ENCODE measurements at regions not wholly inside any gene's neighbourhood (a gene's known extent, or its start where the extent isn't known, plus 50 kb on each side); places are given as distances from the start of the nearest gene placed in this dataset.
A peak's percentile ranks its signal among the peaks of the same experiment; 100 is the strongest.
"Not testable (repeated sequence)": the region's sequence is repeated elsewhere in the genome, so short reads cannot be mapped to it uniquely, and the experiment has no call there.

GRCh38 chr2:163984986-163985385 lies 249.2 kb upstream of the FIGN start:
- ATAC-seq (ENCODE audit: low FRiP score) (no peak), DNase-seq (ENCODE audit: low spot score) (no peak)
- no peak for TF ChIP-seq CTCF (IDR thresholded peaks at IDR 0.05)

GRCh38 chr2:163983911-163984310 lies 248.1 kb upstream of the FIGN start:
- DNase-seq (ENCODE audit: low spot score) (no peak), ATAC-seq (ENCODE audit: low FRiP score) (no peak)
- TF ChIP-seq CTCF (IDR thresholded peaks at IDR 0.05): no peak

GRCh38 chr2:163982938-163983337 lies 247.1 kb upstream of the FIGN start:
- no peak for TF ChIP-seq CTCF (IDR thresholded peaks at IDR 0.05)
- DNase-seq (ENCODE audit: low spot score) (no peak), ATAC-seq (ENCODE audit: low FRiP score) (no peak)

GRCh38 chr2:163974766-163975165 lies 239.0 kb upstream of the FIGN start:
- peak; percentile 75 for ATAC-seq (ENCODE audit: low FRiP score)
- DNase-seq (ENCODE audit: low spot score): no peak
- TF ChIP-seq CTCF (IDR thresholded peaks at IDR 0.05): no peak

- no peak for TF ChIP-seq CTCF (IDR thresholded peaks at IDR 0.05)
- DNase-seq (ENCODE audit: low spot score) (no peak), ATAC-seq (ENCODE audit: low FRiP score) (no peak)
These were observed 234.4 kb upstream of the FIGN start for GRCh38 chr2:163970058-163970813.

GRCh38 chr2:163964278-163964677 lies 228.5 kb upstream of the FIGN start:
- not testable (repeated sequence) for DNase-seq (ENCODE audit: low spot score); ATAC-seq (ENCODE audit: low FRiP score)

GRCh38 chr2:163953390-163953907 lies 217.6 kb upstream of the FIGN start:
- TF ChIP-seq CTCF (IDR thresholded peaks at IDR 0.05): no peak
- ATAC-seq (ENCODE audit: low FRiP score) (no peak), DNase-seq (ENCODE audit: low spot score) (no peak)

Data from omental fat pad (tissue), 3 donors.